ENCODE measurements at regions not wholly inside any gene's neighbourhood (a gene's known extent, or its start where the extent isn't known, plus 50 kb on each side); places are given as distances from the start of the nearest gene placed in this dataset.
"Not testable (repeated sequence)": the region's sequence is repeated elsewhere in the genome, so short reads cannot be mapped to it uniquely, and the experiment has no call there.

GRCh38 chr1:221575605-221576004, 166.3 kb downstream of the DUSP10 start:
- TF ChIP-seq CTCF (IDR thresholded peaks at IDR 0.05; ENCODE audit: insufficient read depth, low read depth, low read length): no peak
- peak; percentile 55 for DNase-seq (ENCODE audit: low read depth)
- H3K4me3 ChIP-seq (ENCODE audit: low read depth, low read length): no peak overlapping the region

GRCh38 chr1:221576268-221576667, 165.6 kb downstream of the DUSP10 start:
- H3K4me3 ChIP-seq (ENCODE audit: low read depth, low read length): no peak overlapping the region
- no peak for TF ChIP-seq CTCF (IDR thresholded peaks at IDR 0.05; ENCODE audit: insufficient read depth, low read depth, low read length)
- DNase-seq (ENCODE audit: low read depth): peak; percentile 34

GRCh38 chr1:221583465-221583864, 158.4 kb downstream of the DUSP10 start:
- TF ChIP-seq CTCF (IDR thresholded peaks at IDR 0.05; ENCODE audit: insufficient read depth, low read depth, low read length): no peak

GRCh38 chr1:221587013-221587412, 154.9 kb downstream of the DUSP10 start:
- not testable (repeated sequence) for H3K4me3 ChIP-seq (ENCODE audit: low read depth, low read length); DNase-seq (ENCODE audit: low read depth)

More at GRCh38 chr1:221583465-221583864, 158.4 kb downstream of the DUSP10 start:
- H3K4me3 ChIP-seq (ENCODE audit: low read depth, low read length): no peak overlapping the region
- no peak for DNase-seq (ENCODE audit: low read depth)

GRCh38 chr1:221591250-221591649, 150.6 kb downstream of the DUSP10 start:
- not testable (repeated sequence) for H3K4me3 ChIP-seq (ENCODE audit: low read depth, low read length); DNase-seq (ENCODE audit: low read depth)

- TF ChIP-seq CTCF (IDR thresholded peaks at IDR 0.05; ENCODE audit: insufficient read depth, low read depth, low read length): no peak
- no peak for DNase-seq (ENCODE audit: low read depth)
- no peak overlapping the region for H3K4me3 ChIP-seq (ENCODE audit: low read depth, low read length)
These were observed 147.3 kb downstream of the DUSP10 start for GRCh38 chr1:221594576-221594975.

GRCh38 chr1:221598122-221598521, 143.8 kb downstream of the DUSP10 start:
- H3K4me3 ChIP-seq (ENCODE audit: low read depth, low read length): no peak overlapping the region
- no peak for TF ChIP-seq CTCF (IDR thresholded peaks at IDR 0.05; ENCODE audit: insufficient read depth, low read depth, low read length)
- DNase-seq (ENCODE audit: low read depth): no peak

- no peak for TF ChIP-seq CTCF (IDR thresholded peaks at IDR 0.05; ENCODE audit: insufficient read depth, low read depth, low read length)
- H3K4me3 ChIP-seq (ENCODE audit: low read depth, low read length): no peak overlapping the region
- DNase-seq (ENCODE audit: low read depth): no peak
These were observed 140.7 kb downstream of the DUSP10 start for GRCh38 chr1:221601166-221601565.
